ENCODE measurements at regions not wholly inside any gene's neighbourhood (a gene's known extent, or its start where the extent isn't known, plus 50 kb on each side); places are given as distances from the start of the nearest gene placed in this dataset.

- Histone ChIP-seq H3K9ac (ENCODE audit: low read depth, low read length) (no peak overlapping the region), H3K9me3 (ENCODE audit: control insufficient read depth, insufficient read depth, low read length) (no peaks in the 10 kb centered on the region), H3K27me3 (ENCODE audit: control insufficient read depth, insufficient read depth, low read length) (no peaks in the 10 kb centered on the region)
These were observed 344.3 kb upstream of the CDIN1 start for GRCh38 chr15:36235173-36235572.

DNA sequence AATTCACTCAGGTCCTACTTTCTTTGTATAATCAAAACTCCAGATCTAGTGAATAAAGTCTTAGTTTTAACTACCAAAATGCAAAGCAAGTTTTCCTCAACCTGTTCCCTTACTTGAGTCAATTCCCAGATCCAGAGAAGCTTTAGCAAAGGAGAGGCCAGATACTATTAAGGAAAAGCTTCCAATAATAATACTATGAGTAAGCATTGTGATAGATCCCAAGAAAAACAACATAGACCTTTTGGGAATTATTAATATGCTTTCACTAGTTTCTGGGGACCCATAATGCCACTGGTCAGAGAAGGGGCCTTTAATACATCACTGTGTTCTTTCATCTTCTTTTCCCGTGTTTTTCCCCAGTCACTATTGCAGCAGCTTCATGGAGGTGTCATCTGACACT, 339.9 kb upstream of the CDIN1 start:
- no peaks in the 10 kb centered on the region for H3K9me3 ChIP-seq (ENCODE audit: control insufficient read depth, insufficient read depth, low read length)
- no peaks in the 10 kb centered on the region for H3K36me3 ChIP-seq (ENCODE audit: control insufficient read depth, insufficient read depth, low read length)
- no peak overlapping the region for H3K4me3 ChIP-seq (ENCODE audit: low read depth, low read length)
- H3K27me3 ChIP-seq (ENCODE audit: control insufficient read depth, insufficient read depth, low read length), result no peaks in the 10 kb centered on the region
- H3K4me1 ChIP-seq (ENCODE audit: control insufficient read depth, insufficient read depth, low read length), result no peaks in the 10 kb centered on the region
- no peak overlapping the region for H3K9ac ChIP-seq (ENCODE audit: low read depth, low read length)

More at GRCh38 chr15:36235173-36235572, 344.3 kb upstream of the CDIN1 start:
- peaks cover 12% of the 10 kb centered on the region for H3K4me1 ChIP-seq (ENCODE audit: control insufficient read depth, insufficient read depth, low read length)
- H3K4me3 ChIP-seq (ENCODE audit: low read depth, low read length), result no peak overlapping the region
- H3K36me3 ChIP-seq (ENCODE audit: control insufficient read depth, insufficient read depth, low read length), result no peaks in the 10 kb centered on the region

- Histone ChIP-seq H3K4me1 (ENCODE audit: control insufficient read depth, insufficient read depth, low read length) (peaks cover under 1% of the 10 kb centered on the region), H3K9me3 (ENCODE audit: control insufficient read depth, insufficient read depth, low read length) (no peaks in the 10 kb centered on the region), H3K36me3 (ENCODE audit: control insufficient read depth, insufficient read depth, low read length) (no peaks in the 10 kb centered on the region), H3K9ac (ENCODE audit: low read depth, low read length) (no peak overlapping the region), H3K27me3 (ENCODE audit: control insufficient read depth, insufficient read depth, low read length) (no peaks in the 10 kb centered on the region), H3K4me3 (ENCODE audit: low read depth, low read length) (no peak overlapping the region)
These were observed 328.0 kb upstream of the CDIN1 start for GRCh38 chr15:36251450-36251849.

GRCh38 chr15:36252146-36252711, 327.2 kb upstream of the CDIN1 start:
- no peaks in the 10 kb centered on the region for H3K36me3 ChIP-seq (ENCODE audit: control insufficient read depth, insufficient read depth, low read length)
- peaks cover 3% of the 10 kb centered on the region for H3K4me1 ChIP-seq (ENCODE audit: control insufficient read depth, insufficient read depth, low read length)
- no peaks in the 10 kb centered on the region for H3K9me3 ChIP-seq (ENCODE audit: control insufficient read depth, insufficient read depth, low read length)
- H3K9ac ChIP-seq (ENCODE audit: low read depth, low read length), result no peak overlapping the region
- no peak overlapping the region for H3K4me3 ChIP-seq (ENCODE audit: low read depth, low read length)
- H3K27me3 ChIP-seq (ENCODE audit: control insufficient read depth, insufficient read depth, low read length), result no peaks in the 10 kb centered on the region

GRCh38 chr15:36254426-36254825, 325.0 kb upstream of the CDIN1 start:
- no peaks in the 10 kb centered on the region for H3K27me3 ChIP-seq (ENCODE audit: control insufficient read depth, insufficient read depth, low read length)
- H3K9ac ChIP-seq (ENCODE audit: low read depth, low read length), result no peak overlapping the region
- no peaks in the 10 kb centered on the region for H3K9me3 ChIP-seq (ENCODE audit: control insufficient read depth, insufficient read depth, low read length)
- peaks cover 3% of the 10 kb centered on the region for H3K4me1 ChIP-seq (ENCODE audit: control insufficient read depth, insufficient read depth, low read length)
- no peaks in the 10 kb centered on the region for H3K36me3 ChIP-seq (ENCODE audit: control insufficient read depth, insufficient read depth, low read length)
- H3K4me3 ChIP-seq (ENCODE audit: low read depth, low read length), result no peak overlapping the region

GRCh38 chr15:36256404-36256807, 323.0 kb upstream of the CDIN1 start:
- no peaks in the 10 kb centered on the region for H3K27me3 ChIP-seq (ENCODE audit: control insufficient read depth, insufficient read depth, low read length)
- H3K4me1 ChIP-seq (ENCODE audit: control insufficient read depth, insufficient read depth, low read length), result peaks cover 3% of the 10 kb centered on the region
- no peaks in the 10 kb centered on the region for H3K9me3 ChIP-seq (ENCODE audit: control insufficient read depth, insufficient read depth, low read length)
- no peak overlapping the region for H3K4me3 ChIP-seq (ENCODE audit: low read depth, low read length)
- no peak overlapping the region for H3K9ac ChIP-seq (ENCODE audit: low read depth, low read length)
- no peaks in the 10 kb centered on the region for H3K36me3 ChIP-seq (ENCODE audit: control insufficient read depth, insufficient read depth, low read length)

DNA sequence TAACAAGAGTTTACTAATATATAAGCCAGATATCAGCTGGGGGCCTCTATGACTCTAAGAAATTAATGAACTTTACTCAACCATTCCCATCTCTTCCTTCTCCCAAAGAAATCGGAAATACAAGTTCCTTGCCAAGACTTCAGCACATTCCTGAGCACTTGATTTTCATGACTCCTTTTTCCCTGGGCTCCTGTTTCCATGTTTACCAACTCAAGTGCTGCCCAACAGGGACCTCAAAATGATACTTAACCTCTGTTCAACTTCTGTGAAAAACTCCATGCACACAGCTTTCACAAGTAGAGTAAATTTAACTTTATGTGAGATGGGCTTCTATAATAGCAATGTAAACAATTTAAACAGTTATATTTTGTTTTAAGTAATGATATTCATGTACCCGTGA, 315.8 kb upstream of the CDIN1 start:
- H3K4me1 ChIP-seq (ENCODE audit: control insufficient read depth, insufficient read depth, low read length), result no peaks in the 10 kb centered on the region
- peaks cover 2% of the 10 kb centered on the region for H3K27me3 ChIP-seq (ENCODE audit: control insufficient read depth, insufficient read depth, low read length)
- no peaks in the 10 kb centered on the region for H3K36me3 ChIP-seq (ENCODE audit: control insufficient read depth, insufficient read depth, low read length)
- no peak overlapping the region for H3K4me3 ChIP-seq (ENCODE audit: low read depth, low read length)
- no peak overlapping the region for H3K9ac ChIP-seq (ENCODE audit: low read depth, low read length)
- H3K9me3 ChIP-seq (ENCODE audit: control insufficient read depth, insufficient read depth, low read length), result no peaks in the 10 kb centered on the region

GRCh38 chr15:36265422-36265821, 314.0 kb upstream of the CDIN1 start:
- H3K27me3 ChIP-seq (ENCODE audit: control insufficient read depth, insufficient read depth, low read length), result peaks cover 6% of the 10 kb centered on the region
- no peak overlapping the region for H3K9ac ChIP-seq (ENCODE audit: low read depth, low read length)

GRCh38 chr15:36271048-36271447, 308.4 kb upstream of the CDIN1 start:
- no peak overlapping the region for H3K4me3 ChIP-seq (ENCODE audit: low read depth, low read length)
- H3K9me3 ChIP-seq (ENCODE audit: control insufficient read depth, insufficient read depth, low read length), result no peaks in the 10 kb centered on the region
- H3K36me3 ChIP-seq (ENCODE audit: control insufficient read depth, insufficient read depth, low read length), result no peaks in the 10 kb centered on the region
- H3K4me1 ChIP-seq (ENCODE audit: control insufficient read depth, insufficient read depth, low read length), result peaks cover 6% of the 10 kb centered on the region
- no peak overlapping the region for H3K9ac ChIP-seq (ENCODE audit: low read depth, low read length)
- peaks cover 41% of the 10 kb centered on the region for H3K27me3 ChIP-seq (ENCODE audit: control insufficient read depth, insufficient read depth, low read length)

More at GRCh38 chr15:36265422-36265821, 314.0 kb upstream of the CDIN1 start:
- Histone ChIP-seq H3K4me1 (ENCODE audit: control insufficient read depth, insufficient read depth, low read length) (no peaks in the 10 kb centered on the region), H3K9me3 (ENCODE audit: control insufficient read depth, insufficient read depth, low read length) (no peaks in the 10 kb centered on the region), H3K36me3 (ENCODE audit: control insufficient read depth, insufficient read depth, low read length) (no peaks in the 10 kb centered on the region), H3K4me3 (ENCODE audit: low read depth, low read length) (no peak overlapping the region)

GRCh38 chr15:36275656-36276055, 303.8 kb upstream of the CDIN1 start:
- Histone ChIP-seq H3K9ac (ENCODE audit: low read depth, low read length) (no peak overlapping the region), H3K36me3 (ENCODE audit: control insufficient read depth, insufficient read depth, low read length) (no peaks in the 10 kb centered on the region), H3K27me3 (ENCODE audit: control insufficient read depth, insufficient read depth, low read length) (peaks cover 32% of the 10 kb centered on the region), H3K4me3 (ENCODE audit: low read depth, low read length) (no peak overlapping the region), H3K9me3 (ENCODE audit: control insufficient read depth, insufficient read depth, low read length) (no peaks in the 10 kb centered on the region), H3K4me1 (ENCODE audit: control insufficient read depth, insufficient read depth, low read length) (peaks cover 6% of the 10 kb centered on the region)

DNA sequence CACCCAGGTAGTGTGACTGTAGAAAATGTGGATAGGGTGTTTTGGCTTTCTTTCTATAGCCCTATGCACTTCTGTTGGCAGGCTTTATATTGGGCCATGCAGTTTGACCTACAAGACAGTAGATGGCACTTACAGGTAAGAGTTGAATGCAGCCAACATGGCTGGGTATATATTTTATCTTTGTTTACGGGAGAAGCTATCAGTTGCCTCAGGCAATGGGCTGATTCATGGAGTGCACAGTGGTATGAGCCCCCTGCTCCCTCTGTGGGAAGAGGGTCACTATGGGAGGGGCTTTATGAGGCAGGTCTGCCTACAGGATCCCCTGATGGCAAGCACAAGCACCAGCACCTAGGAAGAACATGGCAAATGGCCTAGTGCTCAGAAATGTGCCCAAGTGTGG, 301.2 kb upstream of the CDIN1 start:
- H3K4me1 ChIP-seq (ENCODE audit: control insufficient read depth, insufficient read depth, low read length), result no peaks in the 10 kb centered on the region
- no peak overlapping the region for H3K9ac ChIP-seq (ENCODE audit: low read depth, low read length)
- no peaks in the 10 kb centered on the region for H3K36me3 ChIP-seq (ENCODE audit: control insufficient read depth, insufficient read depth, low read length)
- no peaks in the 10 kb centered on the region for H3K9me3 ChIP-seq (ENCODE audit: control insufficient read depth, insufficient read depth, low read length)
- peaks cover 6% of the 10 kb centered on the region for H3K27me3 ChIP-seq (ENCODE audit: control insufficient read depth, insufficient read depth, low read length)
- no peak overlapping the region for H3K4me3 ChIP-seq (ENCODE audit: low read depth, low read length)

DNA sequence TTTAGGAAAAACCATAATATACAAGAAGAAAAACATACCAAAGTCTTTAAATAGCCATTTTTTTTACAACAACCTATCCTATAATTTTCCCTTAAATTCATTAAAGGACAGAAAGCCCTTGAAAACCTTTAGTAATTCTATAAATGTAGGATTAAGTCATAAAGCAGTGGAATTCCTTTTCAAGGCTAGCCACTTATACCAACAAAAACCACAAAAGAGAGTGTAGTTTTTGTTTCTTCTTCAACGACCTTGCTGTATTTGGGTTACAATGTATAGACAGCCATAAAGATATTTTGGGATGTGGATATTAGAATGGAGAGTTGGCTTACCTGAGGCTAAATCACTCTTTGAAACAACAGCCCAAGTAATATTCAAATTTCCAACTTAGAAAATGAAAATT, 296.6 kb upstream of the CDIN1 start:
- Histone ChIP-seq H3K9me3 (ENCODE audit: control insufficient read depth, insufficient read depth, low read length) (no peaks in the 10 kb centered on the region), H3K4me3 (ENCODE audit: low read depth, low read length) (no peak overlapping the region), H3K27me3 (ENCODE audit: control insufficient read depth, insufficient read depth, low read length) (no peaks in the 10 kb centered on the region), H3K4me1 (ENCODE audit: control insufficient read depth, insufficient read depth, low read length) (no peaks in the 10 kb centered on the region), H3K36me3 (ENCODE audit: control insufficient read depth, insufficient read depth, low read length) (no peaks in the 10 kb centered on the region), H3K9ac (ENCODE audit: low read depth, low read length) (no peak overlapping the region)
